ENCODE measurements at regions not wholly inside any gene's neighbourhood (a gene's known extent, or its start where the extent isn't known, plus 50 kb on each side); places are given as distances from the start of the nearest gene placed in this dataset.

DNA sequence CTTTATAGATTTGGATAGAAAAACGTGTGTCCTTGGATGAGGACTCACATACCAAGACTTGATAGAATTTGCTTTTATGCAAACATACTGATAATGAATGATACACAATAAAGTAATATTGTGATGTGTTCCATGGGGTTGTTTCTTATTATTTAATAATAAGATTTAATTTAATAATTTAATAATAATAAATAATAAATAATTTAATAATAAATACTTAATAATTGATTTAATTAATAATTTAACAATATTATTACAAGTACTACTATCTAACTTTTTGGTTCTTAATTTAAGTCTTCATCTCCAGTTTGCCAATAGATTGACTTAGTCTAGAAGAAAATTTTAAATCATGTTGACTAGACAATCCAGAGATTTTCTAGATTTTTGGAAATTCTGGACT, 909.2 kb upstream of the PCDH20 start:
- TF ChIP-seq POLR2AphosphoS5 (IDR thresholded peaks at IDR 0.05) (no peak), EP300 (IDR thresholded peaks at IDR 0.05) (no peak)
- TF ChIP-seq, protein P1, sequence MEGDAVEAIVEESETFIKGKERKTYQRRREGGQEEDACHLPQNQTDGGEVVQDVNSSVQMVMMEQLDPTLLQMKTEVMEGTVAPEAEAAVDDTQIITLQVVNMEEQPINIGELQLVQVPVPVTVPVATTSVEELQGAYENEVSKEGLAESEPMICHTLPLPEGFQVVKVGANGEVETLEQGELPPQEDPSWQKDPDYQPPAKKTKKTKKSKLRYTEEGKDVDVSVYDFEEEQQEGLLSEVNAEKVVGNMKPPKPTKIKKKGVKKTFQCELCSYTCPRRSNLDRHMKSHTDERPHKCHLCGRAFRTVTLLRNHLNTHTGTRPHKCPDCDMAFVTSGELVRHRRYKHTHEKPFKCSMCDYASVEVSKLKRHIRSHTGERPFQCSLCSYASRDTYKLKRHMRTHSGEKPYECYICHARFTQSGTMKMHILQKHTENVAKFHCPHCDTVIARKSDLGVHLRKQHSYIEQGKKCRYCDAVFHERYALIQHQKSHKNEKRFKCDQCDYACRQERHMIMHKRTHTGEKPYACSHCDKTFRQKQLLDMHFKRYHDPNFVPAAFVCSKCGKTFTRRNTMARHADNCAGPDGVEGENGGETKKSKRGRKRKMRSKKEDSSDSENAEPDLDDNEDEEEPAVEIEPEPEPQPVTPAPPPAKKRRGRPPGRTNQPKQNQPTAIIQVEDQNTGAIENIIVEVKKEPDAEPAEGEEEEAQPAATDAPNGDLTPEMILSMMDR (IDR thresholded peaks at IDR 0.05), result no peak

Data from esophagus muscularis mucosa (tissue), 4 donors.